ENCODE measurements at regions not wholly inside any gene's neighbourhood (a gene's known extent, or its start where the extent isn't known, plus 50 kb on each side); places are given as distances from the start of the nearest gene placed in this dataset.

GRCh38 chr1:87834151-87834550 lies 505.5 kb downstream of the LMO4 start:
- H3F3A ChIP-seq (ENCODE audit: insufficient read depth, low read length): no peaks in the 10 kb centered on the region
- no peak for TF ChIP-seq EZH2 (optimal IDR thresholded peaks at IDR 0.05; ENCODE audit: low read depth, low read length)
- TF ChIP-seq CTCF (IDR thresholded peaks at IDR 0.05; ENCODE audit: low read length): no peak
- TF ChIP-seq EZH2phosphoT487 (IDR thresholded peaks at IDR 0.05; ENCODE audit: low read length): no peak

GRCh38 chr1:87834941-87835340 lies 506.3 kb downstream of the LMO4 start:
- no peak overlapping the region for H2AFZ ChIP-seq (ENCODE audit: low read length)
- H3K27ac ChIP-seq (ENCODE audit: low read length): no peak overlapping the region
- no peaks in the 10 kb centered on the region for H3F3A ChIP-seq (ENCODE audit: insufficient read depth, low read length)
- H4K20me1 ChIP-seq (ENCODE audit: insufficient read depth, low read length): no peaks in the 10 kb centered on the region
- no peaks in the 10 kb centered on the region for H3K79me2 ChIP-seq (ENCODE audit: low read length)
- TF ChIP-seq EZH2 (optimal IDR thresholded peaks at IDR 0.05; ENCODE audit: low read depth, low read length) (no peak), EZH2phosphoT487 (IDR thresholded peaks at IDR 0.05; ENCODE audit: low read length) (no peak), CTCF (IDR thresholded peaks at IDR 0.05; ENCODE audit: low read length) (no peak)
- H3K27me3 ChIP-seq (replicated peaks; ENCODE audit: insufficient read depth, low read length): no peaks in the 10 kb centered on the region
- no peak for DNase-seq
- no peak overlapping the region for H3K4me2 ChIP-seq (ENCODE audit: low read depth, low read length)
- no peaks in the 10 kb centered on the region for H3K36me3 ChIP-seq (replicated peaks; ENCODE audit: insufficient read depth, low read length)
- H3K4me1 ChIP-seq (ENCODE audit: low read length): peaks cover 4% of the 10 kb centered on the region; the same call in 1 of the 2 replicates
- H3K4me3 ChIP-seq (ENCODE audit: low read length): no peak overlapping the region
- H3K9ac ChIP-seq (ENCODE audit: low read length): no peak overlapping the region
- no peaks in the 10 kb centered on the region for H3K9me2 ChIP-seq (replicated peaks; ENCODE audit: insufficient read depth, low read length)
- H3K9me3 ChIP-seq (replicated peaks; ENCODE audit: insufficient read depth, low read length): no peaks in the 10 kb centered on the region

More at GRCh38 chr1:87834151-87834550, 505.5 kb downstream of the LMO4 start:
- no peaks in the 10 kb centered on the region for H3K9me2 ChIP-seq (replicated peaks; ENCODE audit: insufficient read depth, low read length)
- no peaks in the 10 kb centered on the region for H3K36me3 ChIP-seq (replicated peaks; ENCODE audit: insufficient read depth, low read length)
- H3K4me3 ChIP-seq (ENCODE audit: low read length): no peak overlapping the region
- H3K79me2 ChIP-seq (ENCODE audit: low read length): no peaks in the 10 kb centered on the region
- no peaks in the 10 kb centered on the region for H4K20me1 ChIP-seq (ENCODE audit: insufficient read depth, low read length)
- H3K9ac ChIP-seq (ENCODE audit: low read length): no peak overlapping the region
- no peaks in the 10 kb centered on the region for H3K27me3 ChIP-seq (replicated peaks; ENCODE audit: insufficient read depth, low read length)
- no peak for DNase-seq
- no peaks in the 10 kb centered on the region for H3K9me3 ChIP-seq (replicated peaks; ENCODE audit: insufficient read depth, low read length)
- H3K4me2 ChIP-seq (ENCODE audit: low read depth, low read length): no peak overlapping the region
- peaks cover 4% of the 10 kb centered on the region; the same call in 1 of the 2 replicates for H3K4me1 ChIP-seq (ENCODE audit: low read length)
- H2AFZ ChIP-seq (ENCODE audit: low read length): no peak overlapping the region
- no peak overlapping the region for H3K27ac ChIP-seq (ENCODE audit: low read length)

- no peaks in the 10 kb centered on the region for H3K9me3 ChIP-seq (replicated peaks; ENCODE audit: insufficient read depth, low read length)
- no peaks in the 10 kb centered on the region for H3K4me1 ChIP-seq (ENCODE audit: low read length)
- no peak overlapping the region for H2AFZ ChIP-seq (ENCODE audit: low read length)
- no peak overlapping the region for H3K9ac ChIP-seq (ENCODE audit: low read length)
- no peaks in the 10 kb centered on the region for H3K9me2 ChIP-seq (replicated peaks; ENCODE audit: insufficient read depth, low read length)
- H3F3A ChIP-seq (ENCODE audit: insufficient read depth, low read length): no peaks in the 10 kb centered on the region
- no peak for DNase-seq
- no peak overlapping the region for H3K4me3 ChIP-seq (ENCODE audit: low read length)
- H4K20me1 ChIP-seq (ENCODE audit: insufficient read depth, low read length): no peaks in the 10 kb centered on the region
- no peaks in the 10 kb centered on the region for H3K79me2 ChIP-seq (ENCODE audit: low read length)
- no peak overlapping the region for H3K27ac ChIP-seq (ENCODE audit: low read length)
- no peaks in the 10 kb centered on the region for H3K36me3 ChIP-seq (replicated peaks; ENCODE audit: insufficient read depth, low read length)
- TF ChIP-seq EZH2 (optimal IDR thresholded peaks at IDR 0.05; ENCODE audit: low read depth, low read length): no peak
- TF ChIP-seq CTCF (IDR thresholded peaks at IDR 0.05; ENCODE audit: low read length): no peak
- TF ChIP-seq EZH2phosphoT487 (IDR thresholded peaks at IDR 0.05; ENCODE audit: low read length): no peak
- H3K27me3 ChIP-seq (replicated peaks; ENCODE audit: insufficient read depth, low read length): no peaks in the 10 kb centered on the region
- H3K4me2 ChIP-seq (ENCODE audit: low read depth, low read length): no peak overlapping the region
These were observed 512.1 kb downstream of the LMO4 start for GRCh38 chr1:87840767-87841166.
